ENCODE measurements at regions not wholly inside any gene's neighbourhood (a gene's known extent, or its start where the extent isn't known, plus 50 kb on each side); places are given as distances from the start of the nearest gene placed in this dataset.
"Not testable (repeated sequence)": the region's sequence is repeated elsewhere in the genome, so short reads cannot be mapped to it uniquely, and the experiment has no call there.

DNA sequence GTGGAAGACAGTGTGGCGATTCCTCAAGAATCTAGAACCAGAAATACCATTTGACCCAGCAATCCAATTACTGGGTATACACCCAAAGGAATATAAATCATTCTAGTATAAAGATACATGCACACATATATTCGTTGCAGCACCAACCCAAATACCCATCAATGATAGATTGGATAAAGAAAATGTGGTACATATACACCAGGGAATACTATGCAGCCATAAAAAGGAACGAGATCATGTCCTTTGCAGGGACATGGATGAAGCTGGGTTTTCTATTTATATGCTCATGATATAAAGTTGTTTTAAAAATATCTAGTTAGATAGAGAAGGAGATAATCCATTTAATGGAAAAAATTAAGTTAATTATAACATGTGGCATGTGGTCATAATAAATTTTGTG lies 186.5 kb downstream of the HS3ST3A1 start:
- TF ChIP-seq, protein P1, sequence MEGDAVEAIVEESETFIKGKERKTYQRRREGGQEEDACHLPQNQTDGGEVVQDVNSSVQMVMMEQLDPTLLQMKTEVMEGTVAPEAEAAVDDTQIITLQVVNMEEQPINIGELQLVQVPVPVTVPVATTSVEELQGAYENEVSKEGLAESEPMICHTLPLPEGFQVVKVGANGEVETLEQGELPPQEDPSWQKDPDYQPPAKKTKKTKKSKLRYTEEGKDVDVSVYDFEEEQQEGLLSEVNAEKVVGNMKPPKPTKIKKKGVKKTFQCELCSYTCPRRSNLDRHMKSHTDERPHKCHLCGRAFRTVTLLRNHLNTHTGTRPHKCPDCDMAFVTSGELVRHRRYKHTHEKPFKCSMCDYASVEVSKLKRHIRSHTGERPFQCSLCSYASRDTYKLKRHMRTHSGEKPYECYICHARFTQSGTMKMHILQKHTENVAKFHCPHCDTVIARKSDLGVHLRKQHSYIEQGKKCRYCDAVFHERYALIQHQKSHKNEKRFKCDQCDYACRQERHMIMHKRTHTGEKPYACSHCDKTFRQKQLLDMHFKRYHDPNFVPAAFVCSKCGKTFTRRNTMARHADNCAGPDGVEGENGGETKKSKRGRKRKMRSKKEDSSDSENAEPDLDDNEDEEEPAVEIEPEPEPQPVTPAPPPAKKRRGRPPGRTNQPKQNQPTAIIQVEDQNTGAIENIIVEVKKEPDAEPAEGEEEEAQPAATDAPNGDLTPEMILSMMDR (IDR thresholded peaks at IDR 0.05): not testable (repeated sequence)
- not testable (repeated sequence) for TF ChIP-seq EZH2 (IDR thresholded peaks at IDR 0.05; ENCODE audit: borderline replicate concordance, insufficient read depth, low read depth, low read length, poor library complexity, severe bottlenecking)
